PC-9 (cell line): ENCODE measurements at regions not wholly inside any gene's neighbourhood (a gene's known extent, or its start where the extent isn't known, plus 50 kb on each side); places are given as distances from the start of the nearest gene placed in this dataset.

Source experiments
- EZH2 ChIP-seq: fragments of 200-600 bp; sonication (generic); IDR thresholded peaks from 2 replicates; pipeline ENCODE4 v1.8.0; 2017; ENCODE audit warnings: antibody characterized with exemption, low read depth
- TF ChIP-seq, protein P1 (sequence below): fragments of 200-600 bp; sonication (generic); conservative IDR thresholded peaks from 2 replicates; pipeline ENCODE4 v1.6.1; 2017; ENCODE audit warnings: mixed run types, antibody characterized with exemption, mild to moderate bottlenecking, moderate library complexity

DNA sequence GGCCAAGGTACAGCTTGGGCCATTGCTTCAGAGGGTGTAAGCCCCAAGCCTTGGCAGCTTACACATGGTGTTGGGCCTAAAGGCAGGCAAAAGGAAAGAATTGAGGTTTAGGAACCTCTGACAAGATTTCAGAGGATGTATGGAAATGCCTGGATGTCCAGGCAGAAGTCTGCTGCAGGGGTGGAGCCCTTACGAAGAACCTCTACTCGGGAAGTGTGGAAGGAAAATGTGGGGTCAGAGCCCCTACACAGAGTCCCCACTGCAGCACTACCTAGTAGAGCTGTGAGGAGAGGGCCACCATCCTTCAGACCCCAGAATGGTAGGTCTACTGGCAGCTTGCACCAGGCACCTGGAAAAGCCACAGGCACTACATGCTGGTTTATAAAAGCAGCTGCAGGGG is 124.2 kb downstream of the RPIA start:
- TF ChIP-seq, protein P1, sequence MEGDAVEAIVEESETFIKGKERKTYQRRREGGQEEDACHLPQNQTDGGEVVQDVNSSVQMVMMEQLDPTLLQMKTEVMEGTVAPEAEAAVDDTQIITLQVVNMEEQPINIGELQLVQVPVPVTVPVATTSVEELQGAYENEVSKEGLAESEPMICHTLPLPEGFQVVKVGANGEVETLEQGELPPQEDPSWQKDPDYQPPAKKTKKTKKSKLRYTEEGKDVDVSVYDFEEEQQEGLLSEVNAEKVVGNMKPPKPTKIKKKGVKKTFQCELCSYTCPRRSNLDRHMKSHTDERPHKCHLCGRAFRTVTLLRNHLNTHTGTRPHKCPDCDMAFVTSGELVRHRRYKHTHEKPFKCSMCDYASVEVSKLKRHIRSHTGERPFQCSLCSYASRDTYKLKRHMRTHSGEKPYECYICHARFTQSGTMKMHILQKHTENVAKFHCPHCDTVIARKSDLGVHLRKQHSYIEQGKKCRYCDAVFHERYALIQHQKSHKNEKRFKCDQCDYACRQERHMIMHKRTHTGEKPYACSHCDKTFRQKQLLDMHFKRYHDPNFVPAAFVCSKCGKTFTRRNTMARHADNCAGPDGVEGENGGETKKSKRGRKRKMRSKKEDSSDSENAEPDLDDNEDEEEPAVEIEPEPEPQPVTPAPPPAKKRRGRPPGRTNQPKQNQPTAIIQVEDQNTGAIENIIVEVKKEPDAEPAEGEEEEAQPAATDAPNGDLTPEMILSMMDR, result no peak
- no peak for TF ChIP-seq EZH2
